Naive thymus-derived CD8-positive, alpha-beta T cell (primary cell): ENCODE measurements at regions not wholly inside any gene's neighbourhood (a gene's known extent, or its start where the extent isn't known, plus 50 kb on each side); places are given as distances from the start of the nearest gene placed in this dataset.
"Not testable (repeated sequence)": the region's sequence is repeated elsewhere in the genome, so short reads cannot be mapped to it uniquely, and the experiment has no call there.

Experiments
- ATAC-seq, 2 donors: fragments of 150-1000 bp; cut with Tn5 transposase in 1 of 2; sonication (Bioruptor Pico), chemical (Tn5 transposase) in 1 of 2; 1 replicate in 1 of 2; 2 replicates in 1 of 2; pipeline ENCODE4 v1.10.0; 2021; ENCODE audit warnings: mild to moderate bottlenecking in 2 of 2, moderate library complexity in 2 of 2
- POLR2A ChIA-PET: fragments of 350-600 bp; sonication (Branson Sonifier 250); formaldehyde crosslinking; loops from one replicate; lab custom pipeline; 2021; ENCODE audit warnings: antibody characterized with exemption; lab: Charles Lee
- DNase-seq, 10 donors: peaks; one replicate each; pipeline versions ENCODE4 v3.0.0 to v3.0.0-alpha.2; 2020 to 2022
- H3K27ac Mint-ChIP-seq, 10 donors: one replicate each; pipeline ENCODE4 v1.8.0; 2020 to 2022; ENCODE audit warnings: mild to moderate bottlenecking in 10 of 10, mixed read lengths in 10 of 10, moderate library complexity in 4 of 10, inconsistent platforms in 1 of 10
- H3K27me3 Mint-ChIP-seq, 5 donors: one replicate each; pipeline ENCODE4 v1.8.0; 2021 to 2022; ENCODE audit warnings: mixed read lengths in 5 of 5
- H3K36me3 Mint-ChIP-seq, 3 donors: one replicate each; pipeline ENCODE4 v1.8.0; 2020 to 2022; ENCODE audit warnings: mixed read lengths in 3 of 3, mild to moderate bottlenecking in 2 of 3, inconsistent platforms in 1 of 3
- H3K4me1 Mint-ChIP-seq, 4 donors: one replicate each; pipeline ENCODE4 v1.8.0; 2021 to 2022; ENCODE audit warnings: mixed read lengths in 4 of 4
- H3K4me3 Mint-ChIP-seq, 10 donors: one replicate each; pipeline ENCODE4 v1.8.0; 2020 to 2022; ENCODE audit warnings: mild to moderate bottlenecking in 10 of 10, mixed read lengths in 10 of 10, moderate library complexity in 6 of 10, inconsistent platforms in 1 of 10
- H3K9me3 Mint-ChIP-seq, 9 donors: one replicate each; pipeline ENCODE4 v1.8.0; 2020 to 2022; ENCODE audit warnings: mixed read lengths in 9 of 9, mild to moderate bottlenecking in 3 of 9, inconsistent platforms in 1 of 9, moderate library complexity in 1 of 9

GRCh38 chr10:108346066-108346465 is 1181.6 kb upstream of the SORCS1 start:
- no peaks in the 10 kb centered on the region for H3K4me1 Mint-ChIP-seq
- POLR2A ChIA-PET: interaction anchor here (0.5 kb wide), 1 partner anchor 359 kb away, joined by 4 read pairs; no protein-coding TSS in a partner anchor
- no peak for DNase-seq
- no peak overlapping the region for H3K4me3 Mint-ChIP-seq
- no peak for ATAC-seq
- H3K9me3 Mint-ChIP-seq: peaks cover 0 to 36% (median 7%) of the 10 kb centered on the region in 9 donors
- H3K27ac Mint-ChIP-seq: no peak overlapping the region
- H3K27me3 Mint-ChIP-seq: no peaks in the 10 kb centered on the region
- H3K36me3 Mint-ChIP-seq: peaks cover 0 to 8% (median 0%) of the 10 kb centered on the region in 3 donors

- ATAC-seq (no peak), DNase-seq (no peak)
- Mint-ChIP-seq H3K36me3 (no peaks in the 10 kb centered on the region), H3K4me3 (no peak overlapping the region), H3K4me1 (no peaks in the 10 kb centered on the region), H3K27ac (no peak overlapping the region), H3K9me3 (peaks cover 0 to 12% (median 8%) of the 10 kb centered on the region in 9 donors), H3K27me3 (no peaks in the 10 kb centered on the region)
- POLR2A ChIA-PET: no interaction called here
Measured at GRCh38 chr10:108338146-108338545, 1173.6 kb upstream of the SORCS1 start.

- Mint-ChIP-seq H3K36me3 (no peaks in the 10 kb centered on the region), H3K4me1 (no peaks in the 10 kb centered on the region), H3K9me3 (peaks cover 0 to 12% (median 8%) of the 10 kb centered on the region in 9 donors), H3K27ac (no peak overlapping the region), H3K27me3 (no peaks in the 10 kb centered on the region), H3K4me3 (no peak overlapping the region)
- POLR2A ChIA-PET: no interaction called here
- no peak for ATAC-seq
- DNase-seq: no peak
Measured at GRCh38 chr10:108336836-108337235, 1172.3 kb upstream of the SORCS1 start.

- no peak for DNase-seq
- no peak for ATAC-seq
- Mint-ChIP-seq H3K9me3 (peaks cover 0 to 15% (median 3%) of the 10 kb centered on the region in 9 donors), H3K27ac (no peak overlapping the region), H3K4me1 (no peaks in the 10 kb centered on the region), H3K4me3 (no peak overlapping the region), H3K36me3 (no peaks in the 10 kb centered on the region), H3K27me3 (no peaks in the 10 kb centered on the region)
- POLR2A ChIA-PET: no interaction called here
Measured at GRCh38 chr10:108327706-108328105, 1163.2 kb upstream of the SORCS1 start.

- Mint-ChIP-seq H3K9me3 (peaks cover 0 to 14% (median 4%) of the 10 kb centered on the region in 9 donors), H3K4me1 (no peaks in the 10 kb centered on the region), H3K27ac (no peak overlapping the region), H3K36me3 (no peaks in the 10 kb centered on the region), H3K4me3 (no peak overlapping the region), H3K27me3 (no peaks in the 10 kb centered on the region)
- POLR2A ChIA-PET: no interaction called here
- DNase-seq (no peak), ATAC-seq (no peak)
Measured at GRCh38 chr10:108323274-108323798, 1158.8 kb upstream of the SORCS1 start.

GRCh38 chr10:108319434-108320222 is 1155.1 kb upstream of the SORCS1 start:
- Mint-ChIP-seq H3K4me1 (no peaks in the 10 kb centered on the region), H3K27me3 (no peaks in the 10 kb centered on the region), H3K36me3 (no peaks in the 10 kb centered on the region), H3K4me3 (no peak overlapping the region), H3K9me3 (peaks cover 0 to 9% (median 0%) of the 10 kb centered on the region in 9 donors), H3K27ac (no peak overlapping the region)
- ATAC-seq (no peak), DNase-seq (no peak)
- POLR2A ChIA-PET: no interaction called here

- H3K27ac Mint-ChIP-seq, H3K36me3 Mint-ChIP-seq, H3K4me1 Mint-ChIP-seq, POLR2A ChIA-PET, H3K27me3 Mint-ChIP-seq, H3K9me3 Mint-ChIP-seq, DNase-seq, ATAC-seq: not testable (repeated sequence)
- H3K4me3 Mint-ChIP-seq: peak overlapping the region in 3 of 10 donors; percentile 29 to 33 (median 33)
Measured at GRCh38 chr10:108315636-108316035, 1151.1 kb upstream of the SORCS1 start.

GRCh38 chr10:108307925-108308312 is 1143.4 kb upstream of the SORCS1 start:
- DNase-seq (no peak), ATAC-seq (no peak)
- H3K36me3 Mint-ChIP-seq: no peaks in the 10 kb centered on the region
- no peaks in the 10 kb centered on the region for H3K27me3 Mint-ChIP-seq
- no peak overlapping the region for H3K4me3 Mint-ChIP-seq
- H3K27ac Mint-ChIP-seq: no peak overlapping the region
- H3K9me3 Mint-ChIP-seq: peaks cover 0 to 27% (median 6%) of the 10 kb centered on the region in 9 donors
- POLR2A ChIA-PET: no interaction called here
- H3K4me1 Mint-ChIP-seq: no peaks in the 10 kb centered on the region

GRCh38 chr10:108307250-108307924 is 1142.9 kb upstream of the SORCS1 start:
- Mint-ChIP-seq H3K4me3 (no peak overlapping the region), H3K27ac (no peak overlapping the region), H3K27me3 (no peaks in the 10 kb centered on the region), H3K9me3 (peaks cover 0 to 33% (median 6%) of the 10 kb centered on the region in 9 donors), H3K36me3 (no peaks in the 10 kb centered on the region), H3K4me1 (no peaks in the 10 kb centered on the region)
- POLR2A ChIA-PET: no interaction called here
- ATAC-seq (no peak), DNase-seq (no peak)

GRCh38 chr10:108303149-108303548 is 1138.6 kb upstream of the SORCS1 start:
- POLR2A ChIA-PET: no interaction called here

GRCh38 chr10:108301002-108301401 is 1136.5 kb upstream of the SORCS1 start:
- DNase-seq (no peak), ATAC-seq (no peak)
- Mint-ChIP-seq H3K9me3 (peaks cover 0 to 48% (median 7%) of the 10 kb centered on the region in 9 donors), H3K27me3 (no peaks in the 10 kb centered on the region), H3K4me1 (no peaks in the 10 kb centered on the region), H3K27ac (no peak overlapping the region), H3K36me3 (no peaks in the 10 kb centered on the region), H3K4me3 (no peak overlapping the region)
- POLR2A ChIA-PET: no interaction called here

More at GRCh38 chr10:108303149-108303548, 1138.6 kb upstream of the SORCS1 start:
- DNase-seq (no peak), ATAC-seq (no peak)
- Mint-ChIP-seq H3K4me1 (no peaks in the 10 kb centered on the region), H3K36me3 (no peaks in the 10 kb centered on the region), H3K4me3 (no peak overlapping the region), H3K9me3 (peaks cover 0 to 48% (median 7%) of the 10 kb centered on the region in 9 donors), H3K27ac (no peak overlapping the region), H3K27me3 (no peaks in the 10 kb centered on the region)

- POLR2A ChIA-PET: no interaction called here
- no peak overlapping the region for H3K27ac Mint-ChIP-seq
- H3K9me3 Mint-ChIP-seq: peaks cover 0 to 34% (median 11%) of the 10 kb centered on the region in 9 donors
- H3K27me3 Mint-ChIP-seq: no peaks in the 10 kb centered on the region
- no peak overlapping the region for H3K4me3 Mint-ChIP-seq
- DNase-seq (no peak), ATAC-seq (no peak)
- H3K4me1 Mint-ChIP-seq: no peaks in the 10 kb centered on the region
- H3K36me3 Mint-ChIP-seq: no peaks in the 10 kb centered on the region
Measured at GRCh38 chr10:108290823-108291222, 1126.3 kb upstream of the SORCS1 start.
